Rectal smooth muscle tissue (tissue), 1 donor: ENCODE measurements at regions not wholly inside any gene's neighbourhood (a gene's known extent, or its start where the extent isn't known, plus 50 kb on each side); places are given as distances from the start of the nearest gene placed in this dataset.

Source experiments
- H3K27ac ChIP-seq: one replicate; pipeline ENCODE4 v1.7.0; 2013; ENCODE audit warnings: low read depth, low read length, inconsistent platforms
- H3K27me3 ChIP-seq: one replicate; pipeline ENCODE4 v1.7.0; 2013; ENCODE audit warnings: low read length; ENCODE audit not compliant: control insufficient read depth, insufficient read depth
- H3K36me3 ChIP-seq: one replicate; pipeline ENCODE4 v1.7.0; 2013; ENCODE audit warnings: low read length; ENCODE audit not compliant: control insufficient read depth, insufficient read depth
- H3K4me1 ChIP-seq: one replicate; pipeline ENCODE4 v1.7.0; 2013; ENCODE audit warnings: low read length; ENCODE audit not compliant: control insufficient read depth, insufficient read depth
- H3K4me3 ChIP-seq: one replicate; pipeline ENCODE4 v1.7.0; 2013; ENCODE audit warnings: low read length
- H3K9ac ChIP-seq: one replicate; pipeline ENCODE4 v1.7.0; 2013; ENCODE audit warnings: low read length

- H3K9ac ChIP-seq: no peak overlapping the region
- no peaks in the 10 kb centered on the region for H3K4me1 ChIP-seq
- H3K4me3 ChIP-seq: no peak overlapping the region
- H3K27me3 ChIP-seq: no peaks in the 10 kb centered on the region
- no peak overlapping the region for H3K27ac ChIP-seq
- H3K36me3 ChIP-seq: no peaks in the 10 kb centered on the region
Measured at GRCh38 chr13:103794526-103794925, 728.3 kb upstream of the SLC10A2 start.

- no peaks in the 10 kb centered on the region for H3K36me3 ChIP-seq
- H3K9ac ChIP-seq: no peak overlapping the region
- no peak overlapping the region for H3K27ac ChIP-seq
- H3K4me1 ChIP-seq: no peaks in the 10 kb centered on the region
- H3K27me3 ChIP-seq: no peaks in the 10 kb centered on the region
- H3K4me3 ChIP-seq: no peak overlapping the region
Measured at GRCh38 chr13:103788061-103788652, 721.9 kb upstream of the SLC10A2 start.

- no peak overlapping the region for H3K27ac ChIP-seq
- no peaks in the 10 kb centered on the region for H3K36me3 ChIP-seq
- no peak overlapping the region for H3K9ac ChIP-seq
- no peaks in the 10 kb centered on the region for H3K27me3 ChIP-seq
- no peaks in the 10 kb centered on the region for H3K4me1 ChIP-seq
- no peak overlapping the region for H3K4me3 ChIP-seq
Measured at GRCh38 chr13:103772576-103772975, 706.4 kb upstream of the SLC10A2 start.

GRCh38 chr13:103762523-103762922 is 696.3 kb upstream of the SLC10A2 start:
- no peaks in the 10 kb centered on the region for H3K36me3 ChIP-seq
- no peaks in the 10 kb centered on the region for H3K27me3 ChIP-seq
- H3K4me3 ChIP-seq: no peak overlapping the region
- no peak overlapping the region for H3K27ac ChIP-seq
- no peak overlapping the region for H3K9ac ChIP-seq
- no peaks in the 10 kb centered on the region for H3K4me1 ChIP-seq

GRCh38 chr13:103759361-103759760 is 693.1 kb upstream of the SLC10A2 start:
- H3K4me1 ChIP-seq: no peaks in the 10 kb centered on the region

GRCh38 chr13:103758222-103758621 is 692.0 kb upstream of the SLC10A2 start:
- no peak overlapping the region for H3K27ac ChIP-seq
- H3K9ac ChIP-seq: no peak overlapping the region

More at GRCh38 chr13:103759361-103759760, 693.1 kb upstream of the SLC10A2 start:
- H3K27me3 ChIP-seq: no peaks in the 10 kb centered on the region
- no peak overlapping the region for H3K9ac ChIP-seq
- H3K27ac ChIP-seq: no peak overlapping the region
- no peak overlapping the region for H3K4me3 ChIP-seq
- H3K36me3 ChIP-seq: no peaks in the 10 kb centered on the region

GRCh38 chr13:103757361-103757760 is 691.1 kb upstream of the SLC10A2 start:
- H3K4me3 ChIP-seq: no peak overlapping the region
- no peaks in the 10 kb centered on the region for H3K4me1 ChIP-seq
- H3K36me3 ChIP-seq: no peaks in the 10 kb centered on the region
- no peak overlapping the region for H3K9ac ChIP-seq
- H3K27me3 ChIP-seq: no peaks in the 10 kb centered on the region
- H3K27ac ChIP-seq: no peak overlapping the region

More at GRCh38 chr13:103758222-103758621, 692.0 kb upstream of the SLC10A2 start:
- Histone ChIP-seq H3K27me3 (no peaks in the 10 kb centered on the region), H3K4me3 (no peak overlapping the region), H3K36me3 (no peaks in the 10 kb centered on the region), H3K4me1 (no peaks in the 10 kb centered on the region)

- H3K27ac ChIP-seq: no peak overlapping the region
- no peaks in the 10 kb centered on the region for H3K27me3 ChIP-seq
- no peak overlapping the region for H3K9ac ChIP-seq
- no peaks in the 10 kb centered on the region for H3K4me1 ChIP-seq
- no peaks in the 10 kb centered on the region for H3K36me3 ChIP-seq
- H3K4me3 ChIP-seq: no peak overlapping the region
Measured at GRCh38 chr13:103754783-103755182, 688.6 kb upstream of the SLC10A2 start.

- Histone ChIP-seq H3K36me3 (no peaks in the 10 kb centered on the region), H3K27me3 (no peaks in the 10 kb centered on the region), H3K4me1 (no peaks in the 10 kb centered on the region), H3K27ac (no peak overlapping the region), H3K9ac (no peak overlapping the region), H3K4me3 (no peak overlapping the region)
Measured at GRCh38 chr13:103734837-103735236, 668.6 kb upstream of the SLC10A2 start.

- Histone ChIP-seq H3K4me3 (no peak overlapping the region), H3K27ac (no peak overlapping the region), H3K9ac (no peak overlapping the region), H3K27me3 (no peaks in the 10 kb centered on the region), H3K36me3 (no peaks in the 10 kb centered on the region), H3K4me1 (no peaks in the 10 kb centered on the region)
Measured at GRCh38 chr13:103731959-103732358, 665.7 kb upstream of the SLC10A2 start.

- Histone ChIP-seq H3K9ac (no peak overlapping the region), H3K27me3 (no peaks in the 10 kb centered on the region), H3K4me1 (no peaks in the 10 kb centered on the region), H3K36me3 (no peaks in the 10 kb centered on the region), H3K4me3 (no peak overlapping the region), H3K27ac (no peak overlapping the region)
Measured at GRCh38 chr13:103730407-103730806, 664.2 kb upstream of the SLC10A2 start.

- H3K27me3 ChIP-seq: no peaks in the 10 kb centered on the region
Measured at GRCh38 chr13:103726808-103727207, 660.6 kb upstream of the SLC10A2 start.

GRCh38 chr13:103716718-103717117 is 650.5 kb upstream of the SLC10A2 start:
- no peaks in the 10 kb centered on the region for H3K4me1 ChIP-seq
- H3K9ac ChIP-seq: no peak overlapping the region
- no peaks in the 10 kb centered on the region for H3K36me3 ChIP-seq
- no peak overlapping the region for H3K27ac ChIP-seq
- H3K4me3 ChIP-seq: no peak overlapping the region
- H3K27me3 ChIP-seq: no peaks in the 10 kb centered on the region

More at GRCh38 chr13:103726808-103727207, 660.6 kb upstream of the SLC10A2 start:
- H3K4me3 ChIP-seq: no peak overlapping the region
- H3K9ac ChIP-seq: no peak overlapping the region
- no peaks in the 10 kb centered on the region for H3K4me1 ChIP-seq
- no peak overlapping the region for H3K27ac ChIP-seq
- H3K36me3 ChIP-seq: no peaks in the 10 kb centered on the region
